ENCODE measurements at regions not wholly inside any gene's neighbourhood (a gene's known extent, or its start where the extent isn't known, plus 50 kb on each side); places are given as distances from the start of the nearest gene placed in this dataset.
"Not testable (repeated sequence)": the region's sequence is repeated elsewhere in the genome, so short reads cannot be mapped to it uniquely, and the experiment has no call there.

GRCh38 chr21:9943639-9944038, 577.7 kb upstream of the TPTE start:
- not testable (repeated sequence) for TF ChIP-seq EZH2 (IDR thresholded peaks at IDR 0.05; ENCODE audit: low read depth, unreplicated experiment); CTCF (conservative IDR thresholded peaks at IDR 0.05; ENCODE audit: low read depth in 2 of 2); CREB1 (CRISPR knock-in tag; IDR thresholded peaks at IDR 0.05; ENCODE audit: low read depth); REST (IDR thresholded peaks at IDR 0.05; ENCODE audit: unreplicated experiment); POLR2AphosphoS5 (IDR thresholded peaks at IDR 0.05; ENCODE audit: low read depth); STAT1 (IDR thresholded peaks at IDR 0.05; ENCODE audit: unreplicated experiment); JUNB (IDR thresholded peaks at IDR 0.05; ENCODE audit: unreplicated experiment); EZH2phosphoT487 (IDR thresholded peaks at IDR 0.05; ENCODE audit: unreplicated experiment); ETS1 (IDR thresholded peaks at IDR 0.05); ZNF331 (CRISPR knock-in tag; IDR thresholded peaks at IDR 0.05; ENCODE audit: low read depth)
